Heart left ventricle (tissue), 16 donors: ENCODE measurements at regions not wholly inside any gene's neighbourhood (a gene's known extent, or its start where the extent isn't known, plus 50 kb on each side); places are given as distances from the start of the nearest gene placed in this dataset.

Experiments
- ATAC-seq, 4 donors: fragments of 200-7000 bp; cut with Tn5 transposase; one replicate each; pipeline ENCODE4 v1.9.1; 2020 to 2022; ENCODE audit warnings: moderate library complexity in 4 of 4, mild to moderate bottlenecking in 3 of 4, moderate number of reproducible peaks in 1 of 4
- DNase-seq, 5 donors: peaks; one replicate each; pipeline ENCODE4 v3.0.0-alpha.2; 2020
- H3K27ac ChIP-seq, 12 donors: fragments of 200-600 bp; sonication (generic) in 4 of 12; one replicate each; pipeline versions ENCODE4 v1.5.0 to v1.8.0; 2016 to 2022; ENCODE audit warnings: mild to moderate bottlenecking in 2 of 12
- H3K27me3 ChIP-seq, 9 donors: fragments of 200-600 bp; sonication (generic) in 2 of 9; one replicate each; pipeline versions ENCODE4 v1.5.1 to v1.8.0; 2016 to 2022; ENCODE audit warnings: mild to moderate bottlenecking in 3 of 9
- H3K36me3 ChIP-seq, 9 donors: fragments of 200-600 bp; sonication (generic) in 2 of 9; one replicate each; pipeline versions ENCODE4 v1.5.0 to v1.8.0; 2018 to 2022; ENCODE audit warnings: mild to moderate bottlenecking in 2 of 9
- H3K4me1 ChIP-seq, 12 donors: fragments of 200-600 bp; sonication (generic) in 4 of 12; one replicate each; pipeline versions ENCODE4 v1.5.0 to v1.8.0; 2016 to 2022; ENCODE audit warnings: mild to moderate bottlenecking in 3 of 12
- H3K4me3 ChIP-seq, 12 donors: fragments of 200-600 bp; sonication (generic) in 4 of 12; one replicate each; pipeline versions ENCODE4 v1.5.0 to v1.8.0; 2017 to 2022; ENCODE audit warnings: mild to moderate bottlenecking in 9 of 12, moderate library complexity in 4 of 12
- H3K9me3 ChIP-seq, 12 donors: fragments of 200-600 bp; sonication (generic) in 4 of 12; one replicate each; pipeline versions ENCODE4 v1.5.0 to v1.8.0; 2016 to 2022; ENCODE audit warnings: mild to moderate bottlenecking in 1 of 12
- POLR2A ChIP-seq, 2 donors: fragments of 450-650 bp; IDR thresholded peaks; one replicate each; pipeline ENCODE4 v1.6.1; 2017; ENCODE audit warnings: antibody characterized with exemption in 2 of 2, mild to moderate bottlenecking in 2 of 2, moderate library complexity in 2 of 2
- WGBS, 4 donors: extraction: QIAGEN DNeasy Blood & Tissue Kit in 2 of 4; methylation state at CpG; one replicate each; pipeline versions ENCODE4 v1.1.5 to v1.1.7; 2013 to 2018; 5-methylcytosine and 5-hydroxymethylcytosine counted together
- intact Hi-C, 10 donors: fragments of 100-400 bp; cut with DNase I; formaldehyde crosslinking; loops; one replicate each; pipeline versions ENCODE4 v1.11.1 to v1.14.2; 2022
- TF ChIP-seq, protein P1 (sequence below), 12 donors: fragments of 200-600 bp; sonication (generic) in 4 of 12; IDR thresholded peaks; one replicate each; pipeline versions ENCODE4 v1.5.0 to v1.8.0; 2018 to 2022; ENCODE audit warnings: antibody characterized with exemption in 12 of 12, mild to moderate bottlenecking in 5 of 12
- donor health status: ischemic (EF 13 %, LVEDD 7.1; RV severe dilation, severe dysfunction).
- donor health status: healthy with polysubstance abuse.
- donor health status: DM: no; HTN: yes; CAD: no.
- donor health status: DM: no; HTN: no; CAD: no.
- donor health status: ischemic (EF 25% LVEDD 6.9; RV normal size, moderate dysfunction).
- donor health status: ischemic (EF 25% LVEDD 5.7; RV mildly dilated, moderate dysfunction).
- donor health status: healthy.
- donor health status: DM: yes; HTN: yes; CAD: no.
- donor health status: ischemic (EF 35%, LVEDD 5.7; RV mildly dilated, moderate dysfunction).
- donor health status: nonischemic (EF 11% LVEDD 7.7; RV severe dilation, severe dysfunction).
- donor health status: DM: yes; HTN: yes; CAD: no.
- donor health status: PGD.
- donor health status: ischemic (EF 29% LVEDD 5.4; RV normal size, mild dysfunction).
- donor health status: nonischemic (EF 23%, LVEDD 6.1; RV moderate dilation, normal function).

DNA sequence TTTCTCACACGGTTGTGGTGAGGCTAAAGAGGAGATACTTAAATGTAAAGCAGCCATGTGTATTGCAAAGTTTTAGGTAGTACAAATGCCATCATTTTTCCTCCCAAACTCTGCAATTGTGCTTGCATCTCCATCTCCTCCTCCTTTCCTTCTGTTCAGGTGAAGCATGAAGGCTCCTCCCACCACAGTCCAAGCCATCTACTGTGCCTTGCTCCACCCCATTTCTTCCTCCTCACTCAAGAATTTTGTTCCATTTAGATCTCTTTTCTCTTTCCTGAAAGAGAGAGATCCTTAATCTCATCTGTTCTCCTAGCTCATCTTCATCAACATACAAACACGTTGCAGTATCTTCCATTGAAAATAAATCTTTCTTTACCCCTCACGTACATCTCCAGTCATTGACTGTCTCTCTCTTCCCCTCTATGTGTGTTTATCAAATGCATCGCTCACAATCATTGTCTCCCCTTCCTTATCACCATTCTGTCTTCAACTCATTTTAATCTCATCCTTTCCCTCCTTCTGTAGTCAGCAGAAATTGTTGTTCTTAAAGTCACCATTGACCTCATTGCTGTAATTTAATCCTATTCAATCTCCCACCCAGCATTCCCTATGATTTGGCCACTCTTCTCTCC is 392.1 kb downstream of the RAD51AP2 start:
- ATAC-seq (no peak), DNase-seq (no peak)
- Histone ChIP-seq H3K36me3 (no peaks in the 10 kb centered on the region), H3K9me3 (no peaks in the 10 kb centered on the region), H3K4me1 (no peaks in the 10 kb centered on the region), H3K27ac (no peak overlapping the region), H3K27me3 (peaks cover 0 to 8% (median 0%) of the 10 kb centered on the region in 9 donors), H3K4me3 (no peak overlapping the region)
- intact Hi-C loops: loop anchor here in 1 of 10 donors (5.0 kb wide), 1 partner anchor 69 kb away; no protein-coding TSS in a partner anchor
- WGBS, 4 donors: 65 to 74% (median 73%) methylated on average over 4 of the region's 4 CpGs
- no peak for TF ChIP-seq POLR2A (IDR thresholded peaks at IDR 0.05)
- TF ChIP-seq, protein P1, sequence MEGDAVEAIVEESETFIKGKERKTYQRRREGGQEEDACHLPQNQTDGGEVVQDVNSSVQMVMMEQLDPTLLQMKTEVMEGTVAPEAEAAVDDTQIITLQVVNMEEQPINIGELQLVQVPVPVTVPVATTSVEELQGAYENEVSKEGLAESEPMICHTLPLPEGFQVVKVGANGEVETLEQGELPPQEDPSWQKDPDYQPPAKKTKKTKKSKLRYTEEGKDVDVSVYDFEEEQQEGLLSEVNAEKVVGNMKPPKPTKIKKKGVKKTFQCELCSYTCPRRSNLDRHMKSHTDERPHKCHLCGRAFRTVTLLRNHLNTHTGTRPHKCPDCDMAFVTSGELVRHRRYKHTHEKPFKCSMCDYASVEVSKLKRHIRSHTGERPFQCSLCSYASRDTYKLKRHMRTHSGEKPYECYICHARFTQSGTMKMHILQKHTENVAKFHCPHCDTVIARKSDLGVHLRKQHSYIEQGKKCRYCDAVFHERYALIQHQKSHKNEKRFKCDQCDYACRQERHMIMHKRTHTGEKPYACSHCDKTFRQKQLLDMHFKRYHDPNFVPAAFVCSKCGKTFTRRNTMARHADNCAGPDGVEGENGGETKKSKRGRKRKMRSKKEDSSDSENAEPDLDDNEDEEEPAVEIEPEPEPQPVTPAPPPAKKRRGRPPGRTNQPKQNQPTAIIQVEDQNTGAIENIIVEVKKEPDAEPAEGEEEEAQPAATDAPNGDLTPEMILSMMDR (IDR thresholded peaks at IDR 0.05): no peak

DNA sequence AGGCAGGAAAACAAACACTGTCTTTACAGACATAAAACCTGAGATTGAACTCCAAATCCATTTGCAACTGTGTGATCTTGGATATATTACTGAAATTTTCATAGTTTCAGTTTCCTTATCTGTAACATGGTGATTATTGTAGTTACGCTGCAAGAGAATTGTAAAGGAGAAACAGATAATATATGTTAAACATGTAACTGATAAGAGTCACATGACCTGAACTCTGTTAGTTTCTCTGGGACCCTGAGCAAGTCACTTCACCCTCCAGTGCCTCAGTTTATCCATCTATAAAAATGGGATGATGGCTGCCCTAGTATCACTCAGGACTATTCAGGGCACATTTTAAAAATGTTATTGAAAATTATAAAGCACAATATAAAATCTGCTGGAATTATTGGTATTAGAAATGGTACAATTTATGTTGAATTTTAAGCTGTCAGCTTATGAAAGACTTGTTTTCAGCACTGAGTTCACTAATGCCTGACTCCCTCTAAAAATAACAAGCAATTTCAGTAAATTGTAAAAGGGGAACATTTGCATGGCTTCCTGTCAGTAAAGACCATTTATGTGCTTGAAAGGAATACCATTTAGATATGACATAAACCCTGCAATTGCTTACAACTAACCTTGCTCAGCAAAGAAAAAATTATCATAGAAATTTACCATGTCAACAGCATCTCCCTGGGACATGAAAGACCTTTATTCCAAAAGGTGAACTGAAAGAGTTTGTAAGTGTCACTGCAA is 393.5 kb downstream of the RAD51AP2 start:
- DNase-seq (no peak), ATAC-seq (no peak)
- WGBS, 4 donors: 86 to 95% (median 92%) methylated on average over 1 of the region's 1 CpG
- no peaks in the 10 kb centered on the region for H3K9me3 ChIP-seq
- H3K27ac ChIP-seq: no peak overlapping the region
- H3K4me1 ChIP-seq: no peaks in the 10 kb centered on the region
- intact Hi-C loops: loop anchor here in 1 of 10 donors (5.0 kb wide), 1 partner anchor 67 kb away; no protein-coding TSS in a partner anchor
- peaks cover 0 to 8% (median 0%) of the 10 kb centered on the region in 9 donors for H3K27me3 ChIP-seq
- no peak overlapping the region for H3K4me3 ChIP-seq
- TF ChIP-seq POLR2A (IDR thresholded peaks at IDR 0.05): no peak
- TF ChIP-seq, protein P1 (IDR thresholded peaks at IDR 0.05): no peak
- no peaks in the 10 kb centered on the region for H3K36me3 ChIP-seq

DNA sequence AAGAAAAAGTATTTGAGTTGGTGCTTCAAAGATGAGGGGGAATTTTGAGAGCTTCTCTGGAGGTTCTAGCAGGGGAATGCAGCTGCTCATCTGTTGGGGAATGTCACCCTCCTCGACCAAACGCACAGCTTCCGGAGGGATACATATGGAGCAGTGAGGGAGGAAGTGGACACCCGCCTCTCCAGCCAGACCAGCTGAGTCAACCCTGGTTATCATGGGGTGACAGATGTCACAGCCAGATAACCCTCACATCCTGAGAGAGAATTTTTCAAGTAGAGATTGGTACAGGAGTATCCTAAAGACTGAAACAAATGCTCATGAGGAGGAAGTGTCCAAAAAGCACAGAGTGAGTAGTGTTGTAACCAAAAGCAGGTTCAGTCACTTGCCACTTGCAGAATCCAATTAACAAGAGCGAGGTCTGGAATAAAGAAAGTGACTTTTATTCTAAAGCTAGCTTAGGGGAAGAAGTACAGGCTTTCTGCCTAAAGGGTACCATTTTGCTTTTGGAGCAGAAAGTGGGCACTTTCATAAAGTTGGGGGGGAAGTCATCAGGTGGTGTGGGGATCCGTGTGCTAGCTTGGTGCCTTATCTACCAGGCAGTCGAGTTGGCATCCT is 395.2 kb downstream of the RAD51AP2 start:
- Histone ChIP-seq H3K4me3 (no peak overlapping the region), H3K27me3 (peaks cover 0 to 8% (median 0%) of the 10 kb centered on the region in 9 donors), H3K27ac (no peak overlapping the region), H3K4me1 (no peaks in the 10 kb centered on the region), H3K36me3 (no peaks in the 10 kb centered on the region), H3K9me3 (no peaks in the 10 kb centered on the region)
- intact Hi-C loops: no loop called here
- DNase-seq (no peak), ATAC-seq (no peak)
- WGBS, 4 donors: 43 to 53% (median 45%) methylated on average over 7 of the region's 7 CpGs
- no peak for TF ChIP-seq POLR2A (IDR thresholded peaks at IDR 0.05)
- TF ChIP-seq, protein P1 (IDR thresholded peaks at IDR 0.05): no peak

DNA sequence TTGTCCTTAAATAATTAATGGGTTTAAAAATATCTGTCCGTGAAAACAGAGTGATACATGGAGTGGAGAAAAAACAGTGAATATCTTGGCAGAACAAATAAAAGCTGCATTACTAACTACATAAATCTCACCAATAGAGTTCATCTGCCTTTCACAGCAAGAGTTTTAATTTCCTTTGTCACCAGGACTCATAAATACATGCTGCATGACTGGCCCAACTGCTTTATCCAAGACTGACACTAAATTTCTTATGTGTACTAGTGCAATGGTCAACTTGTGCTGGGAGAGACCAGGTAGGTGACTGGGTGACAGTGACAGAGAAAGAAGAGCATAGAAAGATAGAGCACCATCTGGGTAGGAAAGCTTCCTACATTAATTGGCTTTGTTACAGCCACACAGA is 402.8 kb downstream of the RAD51AP2 start:
- H3K27me3 ChIP-seq: peaks cover 0 to 3% (median 0%) of the 10 kb centered on the region in 9 donors
- DNase-seq: no peak
- H3K9me3 ChIP-seq: no peaks in the 10 kb centered on the region
- no peaks in the 10 kb centered on the region for H3K4me1 ChIP-seq
- intact Hi-C loops: no loop called here
- H3K36me3 ChIP-seq: no peaks in the 10 kb centered on the region
- no peak for ATAC-seq
- TF ChIP-seq, protein P1 (IDR thresholded peaks at IDR 0.05): no peak
- no peak for TF ChIP-seq POLR2A (IDR thresholded peaks at IDR 0.05)
- no peak overlapping the region for H3K4me3 ChIP-seq
- no peak overlapping the region for H3K27ac ChIP-seq
- 74 to 84% (median 77%) methylated on average over 1 of the region's 1 CpG for WGBS, 4 donors
